AG09309 (cell line): ENCODE measurements at regions not wholly inside any gene's neighbourhood (a gene's known extent, or its start where the extent isn't known, plus 50 kb on each side); places are given as distances from the start of the nearest gene placed in this dataset.

Experiments used
- DNase-seq: peaks from one replicate; pipeline ENCODE4 v3.0.0-alpha.2; 2010; ENCODE audit warnings: low read depth
- H3K4me3 ChIP-seq: 2 replicates; pipeline ENCODE4 v1.5.1; 2011; ENCODE audit warnings: mild to moderate bottlenecking, low read depth, low read length, moderate library complexity; ENCODE audit not compliant: control insufficient read depth
- CTCF ChIP-seq: IDR thresholded peaks from 2 replicates; pipeline ENCODE4 v1.5.1; 2011; ENCODE audit warnings: mild to moderate bottlenecking, low read depth, low read length, inconsistent platforms; ENCODE audit not compliant: insufficient read depth, control insufficient read depth; ENCODE audit errors: missing control alignments

DNA sequence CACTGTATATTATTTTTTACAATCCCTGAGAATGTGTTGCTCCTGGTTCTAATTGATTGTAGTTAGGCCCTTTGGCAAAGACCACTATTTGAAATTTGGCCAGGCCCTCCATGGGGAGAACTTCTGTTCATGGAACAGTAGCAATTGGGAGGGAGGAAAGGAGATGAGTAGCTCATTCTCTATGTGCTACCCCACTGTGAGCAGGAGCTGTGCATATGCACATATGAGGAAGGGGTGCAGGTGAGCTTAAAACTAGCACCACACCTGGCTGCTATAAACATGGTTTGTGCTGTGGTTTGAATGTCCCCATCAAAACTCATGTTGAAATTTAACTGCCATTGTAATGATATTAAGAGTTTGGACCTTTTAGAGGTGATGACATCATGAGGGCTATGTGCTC lies 1483.2 kb downstream of the PCDH7 start:
- DNase-seq, result no peak
- H3K4me3 ChIP-seq, result no peak overlapping the region
- no peak for TF ChIP-seq CTCF

DNA sequence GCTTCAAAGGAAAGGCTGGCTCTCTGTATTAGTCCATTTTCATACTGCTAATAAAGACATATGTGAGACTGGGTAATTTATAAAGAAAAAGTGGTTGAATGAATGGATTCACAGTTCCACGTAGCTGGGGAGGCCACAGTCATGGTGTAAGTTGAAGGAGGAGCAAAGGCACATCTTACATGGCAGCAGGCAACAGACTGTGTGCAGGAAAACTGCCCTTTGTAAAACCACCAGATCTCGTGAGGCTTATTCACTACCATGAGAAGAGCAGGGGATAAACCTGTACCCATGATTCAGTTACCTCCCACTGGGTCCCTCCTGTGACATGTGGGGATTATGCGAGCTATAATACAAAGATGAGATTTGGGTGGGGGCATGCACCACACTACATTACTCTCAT lies 1486.6 kb downstream of the PCDH7 start:
- no peak for TF ChIP-seq CTCF
- DNase-seq, result no peak
- H3K4me3 ChIP-seq, result no peak overlapping the region

- no peak for TF ChIP-seq CTCF
- DNase-seq, result no peak
- H3K4me3 ChIP-seq, result no peak overlapping the region
Measured at GRCh38 chr4:32207456-32207855, 1487.3 kb downstream of the PCDH7 start.

DNA sequence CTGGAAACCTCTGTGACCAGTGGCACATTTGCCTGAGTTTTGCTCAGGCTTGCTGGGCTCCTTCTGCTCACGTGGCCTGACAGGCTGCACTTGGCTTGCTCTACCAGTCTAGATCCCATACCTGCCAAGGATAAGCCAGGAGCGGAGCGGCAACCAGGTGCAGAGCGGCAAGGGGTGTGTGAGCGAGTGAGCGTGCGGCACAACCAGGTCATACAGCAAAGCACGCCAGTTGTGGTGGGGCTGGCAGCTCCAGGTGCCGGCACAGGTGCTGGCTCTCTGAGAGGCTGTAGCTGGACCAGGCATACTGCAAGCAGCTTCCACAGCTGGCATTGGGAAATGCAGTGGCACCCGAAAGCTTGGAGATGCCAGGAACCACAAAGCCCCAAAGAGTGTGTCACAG lies 1495.1 kb downstream of the PCDH7 start:
- no peak overlapping the region for H3K4me3 ChIP-seq
- no peak for TF ChIP-seq CTCF
- DNase-seq, result no peak

DNA sequence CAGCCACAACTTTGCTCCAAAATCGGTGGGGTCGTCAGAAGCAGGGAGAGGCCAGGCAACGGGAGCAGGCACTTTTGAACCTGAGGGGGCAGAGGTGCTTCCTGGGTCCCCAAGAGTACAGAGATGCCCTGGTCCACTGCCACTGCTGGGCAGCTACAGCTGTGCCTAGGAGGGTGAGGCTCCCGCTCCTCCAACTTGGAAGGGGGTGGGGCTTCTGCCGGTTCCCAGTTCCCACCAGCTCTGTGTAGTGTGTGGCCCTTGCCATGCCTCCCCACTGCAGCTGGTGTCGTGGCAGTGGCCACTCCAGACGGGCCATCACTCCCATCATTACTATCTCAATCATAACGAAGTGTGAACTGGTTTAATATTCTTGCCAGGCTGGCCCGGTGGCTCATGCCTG lies 1496.3 kb downstream of the PCDH7 start:
- no peak for DNase-seq
- TF ChIP-seq CTCF, result no peak
- no peak overlapping the region for H3K4me3 ChIP-seq

DNA sequence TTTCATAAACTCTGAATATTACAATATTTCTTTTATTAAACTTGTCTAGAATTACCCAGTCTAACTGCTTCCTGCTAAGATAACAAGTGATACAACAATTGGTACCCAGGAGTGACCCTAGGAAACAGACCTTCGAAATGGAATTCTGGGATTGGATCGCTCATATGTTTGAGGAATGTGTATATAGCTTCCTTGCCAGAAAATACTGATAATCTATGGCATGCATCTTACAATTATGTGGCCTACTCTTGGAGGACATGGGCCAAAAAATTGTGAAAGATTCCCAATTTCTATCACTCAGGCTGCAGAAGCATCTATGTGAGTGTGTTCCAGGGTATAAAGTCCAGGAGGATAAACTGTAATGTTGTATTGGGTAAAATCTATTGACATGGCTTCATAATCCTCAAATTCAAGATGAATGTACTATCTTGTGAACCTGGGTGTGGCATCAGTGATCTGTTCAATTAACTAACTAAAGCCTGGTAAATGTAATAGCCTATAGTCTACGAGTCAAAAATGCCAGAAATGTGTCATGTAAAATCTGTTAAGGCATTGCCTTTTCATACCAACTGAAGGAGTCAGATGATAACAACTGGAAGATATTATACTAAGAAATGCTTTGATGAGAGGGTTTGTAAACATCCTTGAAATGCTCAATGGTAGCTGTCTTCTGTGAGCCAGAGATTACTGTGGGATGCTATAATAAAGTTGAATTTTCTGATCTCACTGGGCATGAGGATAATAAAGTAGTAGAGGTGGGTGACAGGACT lies 1499.3 kb downstream of the PCDH7 start:
- TF ChIP-seq CTCF, result no peak
- no peak overlapping the region for H3K4me3 ChIP-seq
- DNase-seq, result no peak
